ENCODE measurements at regions not wholly inside any gene's neighbourhood (a gene's known extent, or its start where the extent isn't known, plus 50 kb on each side); places are given as distances from the start of the nearest gene placed in this dataset.

- no peak for TF ChIP-seq CHD7 (IDR thresholded peaks at IDR 0.05; ENCODE audit: insufficient replicate concordance, low read length)
- TF ChIP-seq JUND (IDR thresholded peaks at IDR 0.05; ENCODE audit: low read length), result no peak
- no peak for TF ChIP-seq SP2 (IDR thresholded peaks at IDR 0.05; ENCODE audit: low read length)
- no peak for TF ChIP-seq ATF2 (IDR thresholded peaks at IDR 0.05; ENCODE audit: low read length)
- TF ChIP-seq CEBPB (IDR thresholded peaks at IDR 0.05; ENCODE audit: low read depth, low read length), result no peak
- TF ChIP-seq HDAC2 (IDR thresholded peaks at IDR 0.05; ENCODE audit: borderline replicate concordance in 1 of 2, low read depth in 2 of 2, low read length in 2 of 2), result no peak
- TF ChIP-seq CBX5 (IDR thresholded peaks at IDR 0.05; ENCODE audit: low read depth, low read length), result no peak
- no peak for TF ChIP-seq CTCF (IDR thresholded peaks at IDR 0.05; ENCODE audit: control extremely low read depth in 1 of 3, insufficient read depth in 1 of 3, low read depth in 1 of 3, low read length in 3 of 3)
Measured at GRCh38 chr3:18838758-18839157, 309.6 kb upstream of the KCNH8 start (continued).

Measured in H1 (cell line).